HG02678 (cell line): ENCODE measurements at regions not wholly inside any gene's neighbourhood (a gene's known extent, or its start where the extent isn't known, plus 50 kb on each side); places are given as distances from the start of the nearest gene placed in this dataset.

Source experiments
- ATAC-seq: cut with Tn5 transposase; IDR thresholded peaks from one replicate; pipeline ENCODE4 v1.9.1; 2021; ENCODE audit warnings: mild to moderate bottlenecking, moderate library complexity; ENCODE audit not compliant: unreplicated experiment

DNA sequence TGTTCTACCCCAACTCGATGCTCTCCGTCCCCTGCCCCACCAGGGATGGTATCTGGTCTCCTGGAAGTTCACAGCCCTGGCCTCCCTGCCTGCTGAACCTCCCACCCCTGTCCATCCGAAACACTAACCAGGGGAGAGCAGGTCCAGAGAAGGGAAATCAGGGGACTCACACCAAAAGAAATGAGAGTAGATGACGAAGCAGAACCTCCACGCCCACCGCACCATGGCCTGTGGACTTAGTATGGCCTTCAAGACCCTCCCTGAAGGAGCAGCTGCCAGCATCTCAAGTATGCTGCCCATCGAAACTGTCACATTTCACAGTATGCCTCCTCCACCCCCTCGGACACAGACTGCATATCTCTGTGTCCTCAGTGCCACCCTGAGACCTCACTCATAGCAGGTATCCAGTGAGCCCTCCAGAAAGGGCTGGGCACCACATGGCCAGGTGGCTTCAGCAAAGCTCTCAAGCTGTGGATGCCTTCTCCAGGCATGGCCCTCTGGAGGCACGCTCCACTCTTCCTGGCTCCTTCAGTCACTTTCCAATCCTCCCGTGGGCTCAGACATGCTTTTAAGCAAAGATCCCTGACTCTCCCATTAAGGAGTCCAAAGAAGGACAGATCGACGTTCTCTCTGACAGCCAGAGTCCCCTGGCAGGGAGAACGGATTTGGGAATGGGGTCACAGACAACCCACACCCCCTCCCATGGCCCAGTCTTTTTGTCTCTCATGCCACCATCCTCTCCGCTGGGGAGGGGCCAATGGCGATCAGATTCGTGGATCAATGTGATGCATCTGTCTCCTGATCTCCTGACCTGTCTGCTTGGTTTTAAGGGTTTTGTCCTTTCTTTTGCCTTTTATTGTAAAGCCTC, 158.4 kb downstream of the ANKRD60 start:
- ATAC-seq = no peak

DNA sequence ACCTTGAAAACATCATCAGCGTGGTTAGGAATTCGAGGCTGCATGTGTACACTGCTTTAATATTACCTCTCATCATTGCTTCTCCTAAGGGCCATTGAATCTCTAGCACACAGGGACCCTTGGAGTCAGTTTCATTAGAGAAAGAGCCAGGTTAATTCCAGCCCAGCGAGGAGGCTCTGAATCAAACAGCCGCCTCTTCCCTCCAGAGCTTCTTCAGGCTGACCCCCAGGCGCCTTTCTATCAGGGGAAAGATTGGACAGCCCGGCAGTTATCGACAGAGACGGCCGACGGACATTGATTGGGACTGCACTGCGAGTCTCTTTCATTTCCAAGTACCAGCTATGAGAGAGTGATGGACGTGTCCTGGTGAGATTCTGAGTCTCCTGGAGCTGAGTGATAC, 159.2 kb downstream of the ANKRD60 start:
- no peak for ATAC-seq

DNA sequence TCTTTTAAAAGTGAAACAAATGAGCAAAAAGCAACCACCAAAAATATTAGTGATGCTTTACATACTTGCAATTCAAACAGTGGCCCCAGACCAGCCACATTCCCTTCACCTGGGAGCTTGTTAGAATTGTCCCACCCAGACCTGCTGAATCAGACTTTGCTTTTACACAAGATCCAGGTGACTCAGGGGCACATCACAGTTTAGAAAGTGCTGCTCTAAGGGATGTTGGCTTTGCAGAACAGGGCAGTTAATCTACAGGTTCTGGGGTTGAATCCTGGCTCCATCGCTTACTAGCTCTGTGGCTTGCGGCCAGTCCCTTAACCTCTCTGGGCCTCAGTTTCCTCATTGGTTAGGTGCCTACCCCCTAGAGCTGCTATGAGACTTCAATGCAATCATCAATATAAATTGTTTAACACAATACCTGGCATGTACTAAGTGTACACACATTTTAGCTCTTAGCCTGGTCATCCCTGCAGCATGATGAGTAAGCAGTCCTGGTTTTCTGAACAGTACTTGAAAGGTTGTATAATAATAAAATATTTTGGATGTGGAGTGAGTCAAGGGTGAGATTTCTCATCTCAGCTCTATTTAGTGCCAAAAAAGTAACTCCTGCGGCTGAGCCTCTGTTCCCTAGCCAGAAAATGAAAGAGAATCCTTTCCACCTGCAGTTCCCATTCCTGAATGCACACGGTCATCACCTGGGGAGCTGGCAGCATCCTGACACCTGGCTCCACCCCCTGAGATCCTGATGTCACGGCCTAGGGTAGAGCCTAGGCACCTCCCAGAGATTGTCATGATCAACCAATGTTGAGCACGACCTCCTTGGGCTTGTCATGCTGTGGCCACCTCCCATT, 162.7 kb downstream of the ANKRD60 start:
- no peak for ATAC-seq

DNA sequence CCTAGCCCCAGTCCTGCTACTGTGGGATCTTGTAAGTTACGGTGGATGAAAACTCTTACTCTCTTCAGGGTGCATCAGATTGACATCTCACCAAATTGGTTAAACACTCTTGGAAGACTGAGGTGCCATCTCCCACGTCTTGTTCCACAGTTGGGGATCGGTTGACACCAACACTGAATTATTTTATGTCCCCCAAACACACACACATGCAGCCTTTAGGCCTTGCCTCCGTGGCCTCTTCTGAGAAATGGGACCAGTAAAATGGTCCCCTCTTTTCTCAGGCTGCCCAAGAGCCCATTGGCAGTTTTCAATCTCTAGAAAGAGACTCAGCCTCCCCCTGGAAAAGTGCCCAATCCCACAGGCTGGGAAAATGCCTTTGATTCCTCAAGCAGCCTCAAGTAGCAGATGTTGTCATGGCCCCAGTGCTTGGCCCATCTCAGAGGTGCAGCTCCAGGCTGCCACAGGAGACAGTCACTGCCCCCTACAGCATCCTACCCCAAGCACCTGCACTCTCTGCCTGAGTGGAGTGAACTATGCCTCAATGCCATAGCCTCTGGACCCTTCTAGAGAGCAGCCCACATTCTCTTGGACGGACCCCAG, 163.9 kb downstream of the ANKRD60 start:
- no peak for ATAC-seq

DNA sequence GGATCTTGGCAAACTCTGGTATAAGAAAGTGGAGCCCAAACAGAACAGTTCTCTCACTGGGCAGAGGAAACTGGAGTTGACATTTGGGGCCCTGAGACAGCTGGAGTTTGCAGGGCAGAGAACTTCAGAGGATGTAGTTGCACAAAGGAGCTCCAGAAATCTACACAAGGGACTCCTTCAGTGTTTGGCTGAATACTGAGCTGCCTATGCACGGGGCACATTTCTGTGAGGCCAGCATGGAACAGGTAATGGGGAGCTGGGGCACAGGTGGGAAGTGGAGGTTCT, 169.3 kb downstream of the ANKRD60 start:
- ATAC-seq = no peak

DNA sequence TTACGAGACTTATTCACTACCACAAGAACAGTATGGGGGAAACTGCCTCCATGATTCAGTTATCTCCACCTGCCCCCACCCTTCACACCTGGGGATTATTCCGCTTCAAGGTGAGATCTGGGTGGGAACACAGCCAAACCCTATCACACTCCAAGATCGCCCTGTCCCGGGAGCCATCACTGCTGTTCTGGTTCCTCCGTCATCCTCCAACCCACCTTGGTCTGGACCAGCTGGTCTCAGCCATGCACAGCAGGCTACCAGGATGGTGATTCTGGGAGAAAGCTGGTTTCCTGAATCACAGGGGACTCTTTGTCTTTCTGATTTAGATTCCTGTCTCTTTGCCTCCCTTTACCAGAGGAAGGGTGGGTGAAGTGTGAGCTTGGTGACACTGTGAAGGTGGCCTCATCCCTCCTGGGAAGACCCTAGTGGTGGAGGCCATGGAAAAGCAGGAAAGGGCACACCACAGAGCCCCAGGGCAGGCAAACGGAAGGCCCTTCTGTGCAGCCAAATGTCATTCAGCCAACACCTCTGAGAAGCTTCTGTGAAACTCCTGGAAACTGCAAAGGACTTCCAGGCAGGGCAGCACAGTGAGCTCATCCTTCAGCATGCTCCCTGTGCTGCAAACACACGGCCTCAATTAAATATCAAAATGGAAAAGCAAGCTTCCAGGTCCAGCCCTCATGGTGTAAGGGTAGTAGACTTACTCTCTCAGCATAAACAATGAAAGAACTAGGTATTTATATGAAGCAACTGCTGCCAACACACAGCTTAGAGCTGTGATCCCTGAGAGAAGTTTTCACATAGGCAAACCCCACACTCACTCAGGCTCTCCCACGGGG, 169.8 kb downstream of the ANKRD60 start:
- ATAC-seq = no peak

DNA sequence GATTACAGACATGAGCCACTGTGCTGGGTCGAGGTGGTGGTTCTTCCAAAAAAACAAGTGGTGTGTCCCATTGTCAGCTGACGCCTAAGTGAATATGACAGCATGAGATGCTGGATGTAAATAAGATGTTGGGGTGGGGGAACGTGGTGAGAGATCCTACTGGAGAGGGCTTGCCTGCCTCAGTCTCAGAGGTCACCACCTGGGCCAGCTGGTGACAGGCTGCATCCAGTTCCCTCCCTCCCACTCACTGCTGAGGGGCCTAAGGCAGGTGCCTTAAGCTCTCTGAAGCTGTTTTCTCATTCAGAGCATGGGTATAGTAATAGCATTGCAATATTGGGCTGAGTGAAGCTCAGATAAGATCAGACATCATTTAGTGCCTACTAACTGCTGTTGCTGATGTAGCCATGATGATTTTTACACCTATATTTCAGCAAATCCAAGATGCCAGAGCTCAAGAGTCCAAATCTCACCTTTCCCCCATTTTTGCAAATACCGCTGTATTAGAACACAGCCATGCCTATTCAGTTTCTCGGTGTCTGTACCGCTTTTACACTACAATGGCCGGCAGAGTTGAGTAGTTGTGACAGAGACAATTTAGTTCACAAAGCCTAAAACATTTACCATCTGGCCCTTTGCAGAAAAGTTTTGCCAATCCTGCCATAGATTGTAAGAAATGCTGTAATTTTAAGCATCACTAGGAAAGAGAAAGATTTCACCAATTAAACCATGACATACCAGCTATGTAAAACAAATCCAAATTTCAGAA, 171.3 kb downstream of the ANKRD60 start:
- no peak for ATAC-seq

DNA sequence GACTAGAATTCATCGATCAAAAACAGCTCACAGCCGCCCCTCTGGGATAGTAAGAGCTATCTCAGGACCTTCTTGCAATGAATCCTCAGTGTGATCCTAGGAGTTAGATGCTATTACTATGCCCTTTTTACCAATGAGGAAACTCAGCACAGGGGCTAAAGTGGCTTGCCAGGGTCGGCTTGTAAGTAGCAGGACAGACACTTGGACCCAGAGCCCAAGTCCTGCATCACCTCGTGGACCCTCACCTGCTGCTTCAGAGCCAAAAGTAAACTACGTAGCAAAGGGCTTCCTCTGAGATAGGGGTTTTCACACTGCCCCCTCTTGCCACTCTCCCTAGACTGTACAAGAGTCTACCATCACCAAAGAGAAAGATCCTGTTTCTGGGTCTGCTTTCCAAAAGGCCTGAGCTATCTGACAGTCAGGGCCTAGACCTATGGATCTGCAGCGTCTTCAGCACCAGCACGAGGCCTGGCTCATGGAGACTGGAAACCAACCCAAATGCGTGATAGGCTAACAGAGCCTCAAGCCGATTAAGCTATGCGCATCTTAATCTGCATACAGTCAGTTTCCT, 172.3 kb downstream of the ANKRD60 start:
- no peak for ATAC-seq

DNA sequence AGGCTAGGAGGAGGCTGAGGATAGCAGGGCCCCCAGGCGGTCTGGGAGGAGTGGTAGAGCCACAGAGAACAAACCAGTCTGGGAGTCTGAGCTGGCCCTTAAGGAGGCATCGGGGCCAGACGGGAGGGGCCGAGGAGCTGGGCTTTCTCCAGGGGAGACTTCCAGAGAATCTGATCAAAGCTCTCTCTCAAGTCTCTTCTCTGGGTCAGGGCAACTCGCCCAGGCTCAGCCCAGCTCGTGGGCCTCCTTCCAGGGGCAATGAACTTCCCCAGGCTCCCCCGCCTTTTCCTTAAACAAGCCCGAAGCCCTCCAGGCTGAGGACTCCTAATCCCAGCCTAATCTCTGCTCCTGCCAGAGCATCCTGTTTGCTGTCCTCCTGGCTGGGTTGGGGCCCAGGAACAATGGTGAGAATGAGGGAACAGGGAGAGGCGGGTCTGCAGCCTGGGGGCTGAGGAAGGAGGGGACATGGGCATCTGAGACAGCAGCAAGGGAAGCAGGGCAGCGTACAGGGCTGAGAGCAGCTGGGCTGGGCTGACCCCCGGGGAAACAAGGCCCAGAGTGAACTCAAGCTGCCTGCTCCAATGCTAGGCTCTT, 173.6 kb downstream of the ANKRD60 start:
- no peak for ATAC-seq

DNA sequence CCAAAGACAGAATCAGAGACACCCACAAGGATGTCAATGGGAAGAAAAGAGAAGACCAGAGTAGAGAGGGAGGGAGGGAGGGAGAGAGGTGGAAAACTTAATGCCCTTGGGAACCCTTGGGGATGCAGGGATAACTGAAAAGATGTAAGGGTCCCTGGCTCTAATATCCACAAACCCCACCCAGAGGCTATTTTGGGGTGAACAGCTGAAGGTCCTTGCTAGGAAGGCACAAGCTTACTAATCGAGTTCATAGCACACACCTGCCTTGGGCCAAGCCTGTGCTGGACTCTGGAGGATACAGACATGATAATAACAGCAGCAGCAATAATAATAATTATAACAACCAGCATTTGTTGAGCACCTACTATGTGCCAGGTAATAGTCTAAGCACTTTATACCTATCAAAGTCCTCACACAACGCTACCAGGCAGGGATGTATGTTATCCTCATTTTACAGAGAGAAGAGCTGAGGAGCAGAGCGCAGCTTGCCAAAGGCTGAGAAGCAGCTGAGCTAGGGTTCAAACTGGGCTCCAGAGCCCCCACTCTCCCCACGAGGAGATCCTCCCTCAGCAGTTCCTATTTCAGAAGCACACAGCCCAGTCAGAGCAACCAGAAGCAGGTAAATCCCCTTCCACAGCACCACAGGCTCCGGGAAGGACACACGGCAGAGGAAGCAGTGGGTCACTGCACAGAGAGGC, 174.2 kb downstream of the ANKRD60 start:
- ATAC-seq = no peak

DNA sequence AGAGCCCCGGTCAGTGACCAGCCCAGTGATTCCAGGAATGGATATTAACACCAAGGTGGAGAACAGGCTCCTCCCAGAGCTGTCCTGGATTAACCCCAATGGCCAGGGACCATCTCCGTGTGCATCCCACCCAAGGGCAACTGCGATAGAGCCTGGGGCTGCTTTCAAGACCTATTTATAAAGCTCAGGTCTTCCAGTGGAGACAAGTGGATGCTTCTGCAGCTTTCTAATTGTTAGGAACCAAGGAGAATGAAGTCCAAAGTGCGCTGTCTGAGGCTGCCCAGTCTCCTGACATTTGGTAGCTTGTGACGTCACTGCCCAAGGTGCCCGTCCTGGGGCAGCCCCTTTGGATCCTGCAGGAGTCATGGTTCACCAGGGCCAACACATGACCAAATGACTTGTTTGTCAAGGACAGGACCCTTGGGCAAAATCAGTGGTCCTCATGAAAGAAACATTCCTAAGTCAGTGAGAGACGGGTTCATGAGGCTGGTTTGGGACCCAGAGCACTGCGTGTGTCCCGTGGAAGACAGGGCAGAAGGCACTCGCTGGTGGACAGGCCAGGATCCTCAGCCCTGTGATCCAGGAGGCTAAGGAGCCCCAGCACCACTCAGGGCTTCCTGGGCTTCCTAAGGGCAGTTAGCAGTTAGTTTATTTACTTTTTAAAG, 174.9 kb downstream of the ANKRD60 start:
- ATAC-seq = no peak

DNA sequence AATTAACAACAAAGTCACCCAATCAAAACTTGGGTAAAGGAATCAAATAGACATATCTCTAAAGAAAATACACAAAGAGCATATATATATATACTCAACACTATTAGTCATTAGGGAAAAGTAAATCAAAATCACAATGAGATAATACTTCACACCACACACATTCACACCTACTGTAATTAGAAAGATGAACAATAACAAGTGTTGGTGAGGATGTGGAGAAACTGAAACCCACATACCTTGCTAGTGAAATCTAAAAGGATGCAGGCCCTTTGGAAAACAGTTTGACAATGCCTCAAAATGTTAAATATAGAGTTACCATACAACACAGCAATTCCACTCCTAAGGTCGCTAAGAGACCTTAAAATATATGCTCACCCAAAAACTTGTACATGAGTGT, 177.1 kb downstream of the ANKRD60 start:
- ATAC-seq = no peak

DNA sequence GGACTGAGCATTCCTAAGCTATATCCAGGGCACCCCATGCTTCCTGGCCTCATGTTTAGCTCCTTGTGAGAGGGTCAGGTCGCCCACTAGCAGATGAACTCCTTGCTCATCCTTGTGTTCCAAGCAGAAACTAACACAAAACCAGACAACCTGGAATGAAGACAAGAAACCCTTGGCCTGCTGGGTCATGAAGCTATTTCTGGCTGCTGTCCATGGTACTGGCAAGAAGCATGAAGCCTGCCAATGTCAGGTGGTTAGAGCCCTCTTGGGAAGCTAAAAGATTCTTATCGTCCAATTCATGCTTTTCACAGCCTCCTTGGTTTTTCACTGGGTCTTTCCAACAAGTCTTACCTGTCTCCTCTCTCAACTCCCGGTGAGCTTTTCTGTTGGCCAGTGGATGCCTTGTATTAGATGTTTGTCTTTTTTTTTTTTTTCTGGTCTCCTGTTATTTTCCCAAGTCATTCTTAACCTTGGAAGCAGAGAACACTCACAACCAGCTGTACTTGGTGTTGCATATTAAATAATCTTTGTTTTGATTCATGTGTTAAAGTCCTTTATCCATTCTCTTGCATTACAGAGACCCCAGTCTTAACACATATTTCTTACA, 180.3 kb downstream of the ANKRD60 start:
- ATAC-seq = no peak

DNA sequence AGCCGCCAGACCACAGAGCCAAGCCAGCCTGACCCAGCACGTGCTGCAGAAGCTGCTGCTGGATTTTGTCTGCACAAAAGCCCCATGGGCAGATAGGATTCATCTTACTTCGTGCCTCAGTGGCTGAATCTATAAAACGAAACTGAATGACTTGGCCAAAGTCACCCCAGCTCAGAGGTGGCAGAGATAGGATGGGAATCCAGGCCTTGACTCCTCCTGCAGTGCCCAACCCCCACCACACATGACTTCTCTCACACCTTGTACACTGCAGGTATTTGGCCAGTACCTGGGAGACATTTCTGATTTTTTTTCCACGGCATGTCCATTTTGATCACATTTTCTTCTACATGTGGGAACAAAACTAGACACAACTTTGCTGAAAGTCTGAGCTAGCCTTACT, 182.1 kb downstream of the ANKRD60 start:
- ATAC-seq = no peak

DNA sequence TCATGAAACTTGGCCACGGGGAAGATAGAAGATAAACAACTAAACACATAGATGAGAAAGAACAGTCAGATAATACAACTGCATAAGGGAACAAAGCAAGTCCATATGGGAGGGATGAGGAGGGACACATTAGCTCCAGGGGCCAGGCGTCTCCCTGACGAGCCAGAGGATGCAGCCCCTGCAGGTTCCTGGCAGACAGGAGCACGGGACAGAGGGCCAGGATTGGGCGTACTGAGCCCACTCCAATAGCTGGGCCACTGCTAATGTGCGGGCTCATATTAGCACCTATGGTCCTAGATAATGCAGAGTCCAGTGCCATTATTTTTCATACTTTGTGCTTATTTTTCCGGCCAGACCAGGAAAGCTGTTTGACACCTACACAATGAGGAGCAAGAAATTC, 182.9 kb downstream of the ANKRD60 start:
- ATAC-seq = no peak

DNA sequence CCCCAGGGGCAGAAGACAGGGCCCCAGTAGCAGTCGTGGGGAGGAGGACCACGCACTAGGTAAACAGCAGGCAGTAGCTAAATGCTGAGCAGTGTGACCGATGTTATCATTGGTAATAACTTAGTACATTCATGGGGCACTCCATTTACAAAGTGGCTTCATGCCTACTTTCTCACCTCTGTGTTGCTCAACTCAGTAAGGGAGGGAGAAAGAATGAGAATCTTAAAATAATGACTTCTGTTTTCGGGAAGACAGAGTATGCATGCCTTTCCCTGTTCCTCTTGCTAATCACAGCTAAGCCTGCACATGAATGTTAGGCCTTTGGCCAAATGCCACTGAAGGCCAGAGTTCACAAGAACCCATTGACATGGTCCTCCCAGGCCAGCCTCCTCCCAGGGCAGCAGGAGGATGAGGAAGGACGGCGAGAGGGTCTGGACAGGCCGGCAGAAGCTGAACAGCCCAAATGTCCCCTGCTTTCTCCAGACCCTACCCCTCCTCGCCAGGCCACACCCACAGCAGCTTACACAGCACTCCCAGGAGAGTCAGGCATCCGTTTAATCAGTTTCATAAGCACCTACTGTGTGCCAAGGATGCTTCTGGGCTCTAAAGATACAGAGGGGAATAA, 183.4 kb downstream of the ANKRD60 start:
- ATAC-seq = no peak

DNA sequence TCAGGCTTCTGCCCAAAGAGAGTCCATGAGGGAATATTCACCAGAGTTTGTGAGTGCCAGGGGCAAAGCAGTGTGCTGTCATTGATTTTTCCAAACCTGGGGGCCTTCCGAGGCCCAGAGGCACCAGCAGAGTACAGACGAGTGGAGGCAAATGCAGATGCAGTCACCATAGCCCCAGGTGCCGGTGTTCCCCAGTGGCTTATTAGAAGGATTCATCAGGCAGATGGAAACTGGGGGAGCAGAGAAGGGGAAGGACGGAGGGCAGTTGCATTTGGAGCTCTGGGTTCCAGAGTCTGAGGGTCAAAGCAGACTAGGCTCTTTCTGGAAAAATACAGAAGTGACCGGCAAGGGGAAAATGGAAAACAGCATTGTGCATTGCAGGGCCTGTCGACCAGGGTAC, 184.2 kb downstream of the ANKRD60 start:
- ATAC-seq = no peak
